Endodermal cell (in vitro differentiated cells): ENCODE measurements at regions not wholly inside any gene's neighbourhood (a gene's known extent, or its start where the extent isn't known, plus 50 kb on each side); places are given as distances from the start of the nearest gene placed in this dataset.

Source experiments
- DNase-seq: peaks from one replicate; pipeline ENCODE4 v3.0.0-alpha.2; 2017
- H3K27ac ChIP-seq: 2 replicates; pipeline ENCODE4 v1.5.1; 2013; ENCODE audit warnings: mild to moderate bottlenecking, low read depth, low read length, moderate library complexity
- H3K27me3 ChIP-seq: 2 replicates; pipeline ENCODE4 v1.6.1; 2013; ENCODE audit warnings: mild to moderate bottlenecking, low read length, moderate library complexity; ENCODE audit not compliant: insufficient read depth, control insufficient read depth, poor library complexity, severe bottlenecking
- H3K36me3 ChIP-seq: 2 replicates; pipeline ENCODE4 v1.7.0; 2013; ENCODE audit warnings: mild to moderate bottlenecking, low read length, moderate library complexity; ENCODE audit not compliant: control insufficient read depth, insufficient read depth
- H3K4me1 ChIP-seq: one replicate; pipeline ENCODE4 v1.7.0; 2013; ENCODE audit warnings: low read length; ENCODE audit not compliant: control insufficient read depth, insufficient read depth
- H3K4me3 ChIP-seq: 2 replicates; pipeline ENCODE4 v1.5.1; 2013; ENCODE audit warnings: mild to moderate bottlenecking, low read length, moderate library complexity
- H3K9ac ChIP-seq: 2 replicates; pipeline ENCODE4 v1.6.1; 2013; ENCODE audit warnings: mild to moderate bottlenecking, low read length, moderate library complexity; ENCODE audit not compliant: poor library complexity, severe bottlenecking; ENCODE audit errors: extremely low read depth
- H3K9me3 ChIP-seq: 2 replicates; pipeline ENCODE4 v1.6.1; 2013; ENCODE audit warnings: mild to moderate bottlenecking, low read length, moderate library complexity; ENCODE audit not compliant: control insufficient read depth
- H3K27ac Mint-ChIP-seq: 2 replicates; pipeline ENCODE4 v1.8.0; 2020; ENCODE audit warnings: mixed read lengths
- H3K27me3 Mint-ChIP-seq: 2 replicates; pipeline ENCODE4 v1.8.0; 2021; ENCODE audit warnings: mild to moderate bottlenecking, mixed read lengths; ENCODE audit not compliant: insufficient read depth
- H3K36me3 Mint-ChIP-seq: 2 replicates; pipeline ENCODE4 v1.8.0; 2020; ENCODE audit warnings: low read depth, mixed read lengths
- H3K4me1 Mint-ChIP-seq: 2 replicates; pipeline ENCODE4 v1.8.0; 2020; ENCODE audit warnings: mixed read lengths
- H3K4me3 Mint-ChIP-seq: 2 replicates; pipeline ENCODE4 v1.8.0; 2020; ENCODE audit warnings: mild to moderate bottlenecking, moderate library complexity, mixed read lengths
- H3K9me3 Mint-ChIP-seq: 2 replicates; pipeline ENCODE4 v1.8.0; 2020; ENCODE audit warnings: mild to moderate bottlenecking, mixed read lengths
- WGBS, 2 experiments: methylation state at CpG; one replicate each; pipeline versions ENCODE4 v1.1.5 to v1.1.7; 2013; ENCODE audit warnings: missing lambda C conversion rate in 2 of 2, mixed read lengths in 1 of 2; ENCODE audit not compliant: insufficient coverage in 1 of 2, insufficient read length in 1 of 2; 5-methylcytosine and 5-hydroxymethylcytosine counted together
- TF ChIP-seq, protein P1 (sequence below): fragments of 200-600 bp; sonication (generic); conservative IDR thresholded peaks from 2 replicates; pipeline ENCODE4 v1.5.0; 2021; ENCODE audit warnings: antibody characterized with exemption, mild to moderate bottlenecking

GRCh38 chr12:127328867-127329266 lies 938.1 kb upstream of the TMEM132C start:
- 71 to 83% methylated on average over 2 to 5 of the region's 5 CpGs for WGBS, 2 experiments
- H3K36me3 Mint-ChIP-seq = no peaks in the 10 kb centered on the region
- Histone ChIP-seq H3K27ac (no peak overlapping the region), H3K9me3 (no peaks in the 10 kb centered on the region), H3K27me3 (no peaks in the 10 kb centered on the region), H3K4me3 (no peak overlapping the region), H3K9ac (no peak overlapping the region), H3K36me3 (no peaks in the 10 kb centered on the region), H3K4me1 (no peaks in the 10 kb centered on the region)
- H3K4me3 Mint-ChIP-seq = no peak overlapping the region
- no peaks in the 10 kb centered on the region for H3K9me3 Mint-ChIP-seq
- no peak overlapping the region for H3K27ac Mint-ChIP-seq
- H3K27me3 Mint-ChIP-seq = peaks cover 3% of the 10 kb centered on the region
- TF ChIP-seq, protein P1, sequence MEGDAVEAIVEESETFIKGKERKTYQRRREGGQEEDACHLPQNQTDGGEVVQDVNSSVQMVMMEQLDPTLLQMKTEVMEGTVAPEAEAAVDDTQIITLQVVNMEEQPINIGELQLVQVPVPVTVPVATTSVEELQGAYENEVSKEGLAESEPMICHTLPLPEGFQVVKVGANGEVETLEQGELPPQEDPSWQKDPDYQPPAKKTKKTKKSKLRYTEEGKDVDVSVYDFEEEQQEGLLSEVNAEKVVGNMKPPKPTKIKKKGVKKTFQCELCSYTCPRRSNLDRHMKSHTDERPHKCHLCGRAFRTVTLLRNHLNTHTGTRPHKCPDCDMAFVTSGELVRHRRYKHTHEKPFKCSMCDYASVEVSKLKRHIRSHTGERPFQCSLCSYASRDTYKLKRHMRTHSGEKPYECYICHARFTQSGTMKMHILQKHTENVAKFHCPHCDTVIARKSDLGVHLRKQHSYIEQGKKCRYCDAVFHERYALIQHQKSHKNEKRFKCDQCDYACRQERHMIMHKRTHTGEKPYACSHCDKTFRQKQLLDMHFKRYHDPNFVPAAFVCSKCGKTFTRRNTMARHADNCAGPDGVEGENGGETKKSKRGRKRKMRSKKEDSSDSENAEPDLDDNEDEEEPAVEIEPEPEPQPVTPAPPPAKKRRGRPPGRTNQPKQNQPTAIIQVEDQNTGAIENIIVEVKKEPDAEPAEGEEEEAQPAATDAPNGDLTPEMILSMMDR = no peak
- H3K4me1 Mint-ChIP-seq = no peaks in the 10 kb centered on the region
- DNase-seq = no peak

- Mint-ChIP-seq H3K4me3 (no peak overlapping the region), H3K36me3 (no peaks in the 10 kb centered on the region), H3K9me3 (no peaks in the 10 kb centered on the region), H3K4me1 (peaks cover 6% of the 10 kb centered on the region), H3K27ac (no peak overlapping the region), H3K27me3 (no peaks in the 10 kb centered on the region)
- H3K27ac ChIP-seq = no peak overlapping the region
- peak; percentile 60 for DNase-seq
- H3K36me3 ChIP-seq = no peaks in the 10 kb centered on the region
- H3K27me3 ChIP-seq = no peaks in the 10 kb centered on the region
- H3K4me3 ChIP-seq = no peak overlapping the region
- no peaks in the 10 kb centered on the region for H3K4me1 ChIP-seq
- 87 to 92% methylated on average over 4 of the region's 4 CpGs for WGBS, 2 experiments
- no peaks in the 10 kb centered on the region for H3K9me3 ChIP-seq
- TF ChIP-seq, protein P1 = no peak
- H3K9ac ChIP-seq = no peak overlapping the region
Observed at GRCh38 chr12:127334365-127334764, 932.6 kb upstream of the TMEM132C start.

- no peaks in the 10 kb centered on the region for H3K36me3 Mint-ChIP-seq
- 69% methylated on average over 1 of the region's 1 CpG; no CpG with 5 or more reads in 1 of the 2 experiments for WGBS, 2 experiments
Observed at GRCh38 chr12:127334912-127335644, 931.9 kb upstream of the TMEM132C start.

More at GRCh38 chr12:127334912-127335644, 931.9 kb upstream of the TMEM132C start:
- Mint-ChIP-seq H3K27me3 (no peaks in the 10 kb centered on the region), H3K9me3 (no peaks in the 10 kb centered on the region), H3K4me1 (peaks cover 6% of the 10 kb centered on the region), H3K4me3 (no peak overlapping the region), H3K27ac (no peak overlapping the region)
- Histone ChIP-seq H3K27ac (no peak overlapping the region), H3K9me3 (no peaks in the 10 kb centered on the region), H3K9ac (no peak overlapping the region), H3K4me1 (no peaks in the 10 kb centered on the region), H3K36me3 (no peaks in the 10 kb centered on the region), H3K27me3 (no peaks in the 10 kb centered on the region), H3K4me3 (no peak overlapping the region)
- no peak for DNase-seq
- TF ChIP-seq, protein P1 = no peak
